Liver (tissue), 3 donors: ENCODE measurements at regions not wholly inside any gene's neighbourhood (a gene's known extent, or its start where the extent isn't known, plus 50 kb on each side); places are given as distances from the start of the nearest gene placed in this dataset.

ENCODE experiments used
- EGR1 ChIP-seq, 2 donors: IDR thresholded peaks; 2 replicates each; pipeline ENCODE4 v1.6.1; 2016 to 2018; ENCODE audit warnings: antibody characterized with exemption in 2 of 2, low read depth in 2 of 2
- GABPA ChIP-seq, 2 donors: IDR thresholded peaks in 1 of 2; conservative IDR thresholded peaks in 1 of 2; 2 replicates each; pipeline ENCODE4 v1.6.1; 2016; ENCODE audit warnings: antibody characterized with exemption in 2 of 2, mild to moderate bottlenecking in 1 of 2, moderate library complexity in 1 of 2
- HNF4G ChIP-seq: IDR thresholded peaks from 2 replicates; pipeline ENCODE4 v1.6.1; 2016; ENCODE audit warnings: antibody characterized with exemption
- JUND ChIP-seq, 2 donors: IDR thresholded peaks; 2 replicates each; pipeline ENCODE4 v1.6.1; 2016; ENCODE audit warnings: antibody characterized with exemption in 2 of 2
- NR2F2 ChIP-seq: IDR thresholded peaks from 2 replicates; pipeline ENCODE4 v1.6.1; 2016; ENCODE audit warnings: antibody characterized with exemption
- RAD21 ChIP-seq, 2 donors: IDR thresholded peaks; 2 replicates each; pipeline ENCODE4 v1.6.1; 2016; ENCODE audit warnings: antibody characterized with exemption in 2 of 2, mild to moderate bottlenecking in 2 of 2
- RXRA ChIP-seq, 2 donors: IDR thresholded peaks; 2 replicates each; pipeline ENCODE4 v1.6.1; 2017 to 2018; ENCODE audit warnings: antibody characterized with exemption in 2 of 2, mild to moderate bottlenecking in 1 of 2
- SP1 ChIP-seq: IDR thresholded peaks from 2 replicates; pipeline ENCODE4 v1.6.1; 2018; ENCODE audit warnings: antibody characterized with exemption, mild to moderate bottlenecking
- TAF1 ChIP-seq: conservative IDR thresholded peaks from 2 replicates; pipeline ENCODE4 v1.6.1; 2016; ENCODE audit warnings: antibody characterized with exemption, mild to moderate bottlenecking
- YY1 ChIP-seq: IDR thresholded peaks from 2 replicates; pipeline ENCODE4 v1.6.1; 2016; ENCODE audit warnings: antibody characterized with exemption, mild to moderate bottlenecking
- TF ChIP-seq, protein P1 (sequence below): IDR thresholded peaks from 2 replicates; pipeline ENCODE4 v1.6.1; 2016; ENCODE audit warnings: antibody characterized with exemption
- TF ChIP-seq, protein P2 (sequence below): fragments of 150-350 bp; IDR thresholded peaks from 2 replicates; pipeline ENCODE4 v1.5.1; 2017; ENCODE audit warnings: improper control_type of control experiment, low read depth, low read length; ENCODE audit not compliant: missing input control
- TF ChIP-seq, protein P3 (sequence below): IDR thresholded peaks from 2 replicates; pipeline ENCODE4 v1.6.1; 2016; ENCODE audit warnings: antibody characterized with exemption
- TF ChIP-seq, protein P4 (sequence below): IDR thresholded peaks from 2 replicates; pipeline ENCODE4 v1.6.1; 2016; ENCODE audit warnings: antibody characterized with exemption, mild to moderate bottlenecking
- donor health status: healthy.
- donor health status: healthy.

DNA sequence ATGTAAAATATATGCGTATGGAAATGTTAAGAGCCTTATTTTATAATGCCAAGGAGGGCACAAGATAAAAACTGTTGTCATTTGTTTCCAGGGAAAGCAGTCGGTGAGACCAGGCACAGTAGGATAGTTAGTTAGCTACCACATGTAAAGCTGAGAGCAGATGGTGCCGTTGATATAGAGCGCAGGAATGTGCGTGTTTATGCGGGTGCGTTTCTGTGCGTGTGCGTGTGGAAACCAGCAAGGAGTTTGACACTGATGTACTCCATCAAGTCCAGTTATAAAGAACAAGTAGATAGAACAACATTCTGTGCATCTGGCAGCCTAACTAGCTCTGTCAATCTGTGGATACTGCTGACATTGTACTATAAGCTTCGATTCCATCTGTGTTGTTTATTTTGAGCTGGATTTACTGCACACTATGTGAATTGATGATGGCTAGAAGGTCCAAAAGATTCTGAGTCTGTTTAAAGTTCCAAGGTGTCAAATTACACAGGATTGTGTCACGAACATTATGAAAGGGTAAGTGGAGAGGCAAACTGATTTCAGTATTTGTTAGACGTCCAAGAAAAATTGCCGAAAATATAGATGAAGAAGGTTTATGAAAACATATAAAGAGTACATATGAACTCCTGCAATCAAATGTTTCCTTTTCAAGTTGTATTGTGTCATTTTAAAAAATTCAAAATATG is 494.9 kb upstream of the MEF2C start:
- TF ChIP-seq, protein P1, sequence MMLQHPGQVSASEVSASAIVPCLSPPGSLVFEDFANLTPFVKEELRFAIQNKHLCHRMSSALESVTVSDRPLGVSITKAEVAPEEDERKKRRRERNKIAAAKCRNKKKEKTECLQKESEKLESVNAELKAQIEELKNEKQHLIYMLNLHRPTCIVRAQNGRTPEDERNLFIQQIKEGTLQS, result no peak
- TF ChIP-seq, protein P2, sequence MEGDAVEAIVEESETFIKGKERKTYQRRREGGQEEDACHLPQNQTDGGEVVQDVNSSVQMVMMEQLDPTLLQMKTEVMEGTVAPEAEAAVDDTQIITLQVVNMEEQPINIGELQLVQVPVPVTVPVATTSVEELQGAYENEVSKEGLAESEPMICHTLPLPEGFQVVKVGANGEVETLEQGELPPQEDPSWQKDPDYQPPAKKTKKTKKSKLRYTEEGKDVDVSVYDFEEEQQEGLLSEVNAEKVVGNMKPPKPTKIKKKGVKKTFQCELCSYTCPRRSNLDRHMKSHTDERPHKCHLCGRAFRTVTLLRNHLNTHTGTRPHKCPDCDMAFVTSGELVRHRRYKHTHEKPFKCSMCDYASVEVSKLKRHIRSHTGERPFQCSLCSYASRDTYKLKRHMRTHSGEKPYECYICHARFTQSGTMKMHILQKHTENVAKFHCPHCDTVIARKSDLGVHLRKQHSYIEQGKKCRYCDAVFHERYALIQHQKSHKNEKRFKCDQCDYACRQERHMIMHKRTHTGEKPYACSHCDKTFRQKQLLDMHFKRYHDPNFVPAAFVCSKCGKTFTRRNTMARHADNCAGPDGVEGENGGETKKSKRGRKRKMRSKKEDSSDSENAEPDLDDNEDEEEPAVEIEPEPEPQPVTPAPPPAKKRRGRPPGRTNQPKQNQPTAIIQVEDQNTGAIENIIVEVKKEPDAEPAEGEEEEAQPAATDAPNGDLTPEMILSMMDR, result no peak
- TF ChIP-seq SP1 (no peak), JUND (IDR thresholded peaks at IDR 0.05) (no peak), TAF1 (no peak), HNF4G (no peak), GABPA (IDR thresholded peaks at IDR 0.05 in 1 of 2, conservative IDR thresholded peaks at IDR 0.05 in 1 of 2) (no peak), EGR1 (IDR thresholded peaks at IDR 0.05; ENCODE audit: low read depth in 2 of 2) (no peak), RXRA (IDR thresholded peaks at IDR 0.05) (no peak), RAD21 (IDR thresholded peaks at IDR 0.05) (no peak), YY1 (no peak), NR2F2 (no peak)
- TF ChIP-seq, protein P3, sequence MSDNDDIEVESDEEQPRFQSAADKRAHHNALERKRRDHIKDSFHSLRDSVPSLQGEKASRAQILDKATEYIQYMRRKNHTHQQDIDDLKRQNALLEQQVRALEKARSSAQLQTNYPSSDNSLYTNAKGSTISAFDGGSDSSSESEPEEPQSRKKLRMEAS, result no peak
- TF ChIP-seq, protein P4, sequence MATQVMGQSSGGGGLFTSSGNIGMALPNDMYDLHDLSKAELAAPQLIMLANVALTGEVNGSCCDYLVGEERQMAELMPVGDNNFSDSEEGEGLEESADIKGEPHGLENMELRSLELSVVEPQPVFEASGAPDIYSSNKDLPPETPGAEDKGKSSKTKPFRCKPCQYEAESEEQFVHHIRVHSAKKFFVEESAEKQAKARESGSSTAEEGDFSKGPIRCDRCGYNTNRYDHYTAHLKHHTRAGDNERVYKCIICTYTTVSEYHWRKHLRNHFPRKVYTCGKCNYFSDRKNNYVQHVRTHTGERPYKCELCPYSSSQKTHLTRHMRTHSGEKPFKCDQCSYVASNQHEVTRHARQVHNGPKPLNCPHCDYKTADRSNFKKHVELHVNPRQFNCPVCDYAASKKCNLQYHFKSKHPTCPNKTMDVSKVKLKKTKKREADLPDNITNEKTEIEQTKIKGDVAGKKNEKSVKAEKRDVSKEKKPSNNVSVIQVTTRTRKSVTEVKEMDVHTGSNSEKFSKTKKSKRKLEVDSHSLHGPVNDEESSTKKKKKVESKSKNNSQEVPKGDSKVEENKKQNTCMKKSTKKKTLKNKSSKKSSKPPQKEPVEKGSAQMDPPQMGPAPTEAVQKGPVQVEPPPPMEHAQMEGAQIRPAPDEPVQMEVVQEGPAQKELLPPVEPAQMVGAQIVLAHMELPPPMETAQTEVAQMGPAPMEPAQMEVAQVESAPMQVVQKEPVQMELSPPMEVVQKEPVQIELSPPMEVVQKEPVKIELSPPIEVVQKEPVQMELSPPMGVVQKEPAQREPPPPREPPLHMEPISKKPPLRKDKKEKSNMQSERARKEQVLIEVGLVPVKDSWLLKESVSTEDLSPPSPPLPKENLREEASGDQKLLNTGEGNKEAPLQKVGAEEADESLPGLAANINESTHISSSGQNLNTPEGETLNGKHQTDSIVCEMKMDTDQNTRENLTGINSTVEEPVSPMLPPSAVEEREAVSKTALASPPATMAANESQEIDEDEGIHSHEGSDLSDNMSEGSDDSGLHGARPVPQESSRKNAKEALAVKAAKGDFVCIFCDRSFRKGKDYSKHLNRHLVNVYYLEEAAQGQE, result no peak
